ENCODE measurements at regions not wholly inside any gene's neighbourhood (a gene's known extent, or its start where the extent isn't known, plus 50 kb on each side); places are given as distances from the start of the nearest gene placed in this dataset.

DNA sequence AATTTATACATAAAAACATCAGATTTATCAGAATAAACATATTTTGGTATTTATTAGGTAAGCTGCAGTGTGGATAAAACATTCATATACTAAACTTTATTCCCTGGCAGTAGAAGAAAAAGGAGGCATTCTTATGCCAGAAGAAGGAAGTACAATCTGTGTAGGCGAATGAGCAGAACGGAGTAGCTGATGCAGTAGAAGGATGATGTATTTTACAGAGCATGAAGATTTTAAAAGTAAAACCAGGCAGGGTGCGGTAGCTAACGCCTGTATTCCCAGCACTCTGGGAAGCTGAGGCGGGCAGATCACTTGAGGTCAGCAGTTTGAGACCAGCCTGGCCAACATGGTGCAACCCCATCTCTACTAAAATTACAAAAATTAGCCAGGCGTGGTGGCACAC, 294.9 kb upstream of the MKLN1 start:
- no peak for DNase-seq (ENCODE audit: low read depth)
- TF ChIP-seq, protein P1, sequence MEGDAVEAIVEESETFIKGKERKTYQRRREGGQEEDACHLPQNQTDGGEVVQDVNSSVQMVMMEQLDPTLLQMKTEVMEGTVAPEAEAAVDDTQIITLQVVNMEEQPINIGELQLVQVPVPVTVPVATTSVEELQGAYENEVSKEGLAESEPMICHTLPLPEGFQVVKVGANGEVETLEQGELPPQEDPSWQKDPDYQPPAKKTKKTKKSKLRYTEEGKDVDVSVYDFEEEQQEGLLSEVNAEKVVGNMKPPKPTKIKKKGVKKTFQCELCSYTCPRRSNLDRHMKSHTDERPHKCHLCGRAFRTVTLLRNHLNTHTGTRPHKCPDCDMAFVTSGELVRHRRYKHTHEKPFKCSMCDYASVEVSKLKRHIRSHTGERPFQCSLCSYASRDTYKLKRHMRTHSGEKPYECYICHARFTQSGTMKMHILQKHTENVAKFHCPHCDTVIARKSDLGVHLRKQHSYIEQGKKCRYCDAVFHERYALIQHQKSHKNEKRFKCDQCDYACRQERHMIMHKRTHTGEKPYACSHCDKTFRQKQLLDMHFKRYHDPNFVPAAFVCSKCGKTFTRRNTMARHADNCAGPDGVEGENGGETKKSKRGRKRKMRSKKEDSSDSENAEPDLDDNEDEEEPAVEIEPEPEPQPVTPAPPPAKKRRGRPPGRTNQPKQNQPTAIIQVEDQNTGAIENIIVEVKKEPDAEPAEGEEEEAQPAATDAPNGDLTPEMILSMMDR (conservative IDR thresholded peaks at IDR 0.05; ENCODE audit: low read depth, low read length), result no peak
- no peak overlapping the region for H3K4me3 ChIP-seq (ENCODE audit: low read depth, low read length)

DNA sequence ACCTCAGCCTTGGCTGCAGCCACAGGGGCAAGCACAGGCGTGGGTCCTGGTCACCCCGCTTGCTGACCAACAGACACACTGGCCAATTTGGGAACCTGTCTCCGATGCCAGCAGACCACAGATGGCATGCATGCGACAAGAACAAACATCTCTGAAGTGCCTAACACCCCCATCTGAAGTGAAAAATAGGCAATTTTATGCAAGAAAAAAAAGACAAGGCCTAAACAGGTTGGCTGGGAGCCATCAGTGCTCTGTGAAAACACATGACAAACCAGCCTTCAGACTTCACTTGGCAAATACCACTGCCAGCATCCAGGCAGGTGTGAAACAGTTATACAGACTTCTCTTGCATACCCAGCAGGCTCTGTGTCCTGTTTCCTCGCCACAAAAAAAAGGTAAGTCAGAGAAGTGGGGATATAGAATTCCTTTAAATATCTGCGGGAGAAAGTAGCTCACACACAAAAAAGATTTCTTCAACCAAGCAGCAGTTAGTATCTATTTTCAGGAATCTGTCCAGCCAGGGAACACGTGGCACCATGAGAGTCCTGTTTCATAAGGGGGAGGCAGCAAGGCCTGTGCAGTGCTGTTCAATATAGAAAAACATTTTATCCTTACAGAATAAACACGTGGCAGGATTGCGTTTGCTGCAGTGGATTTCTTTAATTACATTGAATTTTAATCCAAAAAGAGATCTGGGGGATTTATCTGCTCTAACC, 293.4 kb upstream of the MKLN1 start:
- TF ChIP-seq, protein P1 (conservative IDR thresholded peaks at IDR 0.05; ENCODE audit: low read depth, low read length), result no peak
- no peak overlapping the region for H3K4me3 ChIP-seq (ENCODE audit: low read depth, low read length)
- peak; percentile 45 for DNase-seq (ENCODE audit: low read depth)

DNA sequence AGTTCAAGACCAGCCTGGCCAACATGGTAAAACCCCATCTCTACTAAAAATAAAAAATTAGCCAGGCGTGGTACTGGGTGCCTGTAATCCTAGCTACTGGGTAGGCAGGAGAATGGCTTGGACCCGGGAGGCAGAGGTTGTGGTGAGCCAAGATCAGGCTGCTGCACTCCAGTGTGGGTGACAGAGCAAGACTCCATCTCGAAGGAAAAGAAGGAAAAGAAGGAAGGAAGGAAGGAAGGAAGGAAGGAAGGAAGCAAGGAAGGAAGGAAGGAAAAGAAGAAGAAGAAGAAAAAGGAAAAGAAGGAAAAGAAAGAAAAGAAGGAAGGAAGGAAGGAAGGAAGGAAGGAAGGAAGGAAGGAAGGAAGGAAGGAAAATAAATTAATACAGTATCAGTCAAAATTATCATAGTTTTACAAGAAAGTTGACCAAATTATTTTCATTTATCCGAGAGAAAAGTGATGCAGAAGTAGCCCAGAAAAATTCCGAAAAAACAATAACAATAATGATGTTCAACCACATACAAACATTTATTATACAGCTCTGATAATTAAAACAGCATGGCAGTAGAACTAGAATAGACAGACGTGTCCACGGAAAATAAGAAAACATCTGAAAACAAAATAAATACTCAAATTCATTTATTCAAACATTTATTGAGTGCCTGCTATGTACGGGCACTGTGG, 292.4 kb upstream of the MKLN1 start:
- TF ChIP-seq, protein P1 (conservative IDR thresholded peaks at IDR 0.05; ENCODE audit: low read depth, low read length), result no peak
- DNase-seq (ENCODE audit: low read depth), result no peak

DNA sequence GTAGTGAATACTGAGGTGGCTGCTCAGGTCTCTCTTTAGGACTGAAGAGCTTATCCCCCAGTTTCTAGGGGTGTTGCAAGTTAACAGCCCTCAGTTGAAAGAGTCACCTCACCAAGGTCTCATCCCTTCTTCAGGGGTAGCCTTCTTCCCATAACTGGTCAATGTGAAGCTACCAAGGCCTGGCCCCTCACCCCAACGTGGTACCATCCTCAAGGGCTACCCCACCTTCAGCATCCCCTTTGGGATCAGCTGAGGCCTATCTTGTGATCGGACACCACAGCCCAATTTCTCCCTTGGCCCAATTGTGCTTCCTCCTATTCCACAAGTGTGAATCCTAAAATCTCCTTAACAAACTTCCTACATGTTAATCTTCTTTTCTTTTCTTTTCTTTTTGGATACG, 289.5 kb upstream of the MKLN1 start:
- no peak for DNase-seq (ENCODE audit: low read depth)
- TF ChIP-seq, protein P1 (conservative IDR thresholded peaks at IDR 0.05; ENCODE audit: low read depth, low read length), result no peak
- no peak overlapping the region for H3K4me3 ChIP-seq (ENCODE audit: low read depth, low read length)

More for the DNA sequence above, 292.4 kb upstream of the MKLN1 start:
- H3K4me3 ChIP-seq (ENCODE audit: low read depth, low read length), result no peak overlapping the region

DNA sequence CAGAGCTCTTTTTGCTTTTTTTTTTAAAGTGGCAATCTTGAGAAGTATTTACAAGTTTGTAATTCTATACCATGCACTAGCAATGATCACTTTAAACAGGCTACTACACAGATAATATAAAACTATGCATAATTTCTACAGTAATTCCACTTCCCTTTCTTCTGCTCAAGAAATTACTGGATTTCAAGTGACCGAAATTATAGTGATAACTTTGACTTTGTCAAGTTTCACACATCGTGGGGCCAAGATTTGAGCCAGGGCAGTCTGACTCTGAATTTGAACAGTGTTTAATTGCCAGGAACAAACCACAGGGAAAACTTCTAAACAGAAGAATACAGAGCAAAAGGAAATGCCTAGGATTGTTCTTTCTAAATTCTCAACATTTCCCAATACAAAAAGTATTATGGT, 288.3 kb upstream of the MKLN1 start:
- TF ChIP-seq, protein P1 (conservative IDR thresholded peaks at IDR 0.05; ENCODE audit: low read depth, low read length), result no peak
- DNase-seq (ENCODE audit: low read depth), result peak; percentile 43
- no peak overlapping the region for H3K4me3 ChIP-seq (ENCODE audit: low read depth, low read length)

DNA sequence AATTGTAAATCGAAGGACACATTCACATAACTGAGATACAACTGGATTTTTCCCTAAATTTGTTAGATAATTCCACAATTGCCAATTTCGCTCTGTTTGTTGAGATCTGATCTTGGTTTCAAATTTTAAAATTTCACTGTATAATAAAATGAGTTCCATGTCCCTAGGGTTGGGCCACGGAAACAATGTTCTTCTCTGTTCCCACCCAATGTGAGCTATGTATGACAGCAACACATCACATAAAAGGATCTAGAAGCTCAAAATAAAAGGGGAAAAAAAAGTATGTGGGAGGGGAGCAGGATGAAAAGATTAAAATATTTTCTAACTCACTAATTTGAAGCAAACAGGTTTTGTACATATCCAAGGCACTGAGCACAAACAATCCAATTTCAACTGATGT, 287.8 kb upstream of the MKLN1 start:
- TF ChIP-seq, protein P1 (conservative IDR thresholded peaks at IDR 0.05; ENCODE audit: low read depth, low read length), result no peak
- no peak for DNase-seq (ENCODE audit: low read depth)
- no peak overlapping the region for H3K4me3 ChIP-seq (ENCODE audit: low read depth, low read length)
